ENCODE measurements at regions not wholly inside any gene's neighbourhood (a gene's known extent, or its start where the extent isn't known, plus 50 kb on each side); places are given as distances from the start of the nearest gene placed in this dataset.
"Not testable (repeated sequence)": the region's sequence is repeated elsewhere in the genome, so short reads cannot be mapped to it uniquely, and the experiment has no call there.

DNA sequence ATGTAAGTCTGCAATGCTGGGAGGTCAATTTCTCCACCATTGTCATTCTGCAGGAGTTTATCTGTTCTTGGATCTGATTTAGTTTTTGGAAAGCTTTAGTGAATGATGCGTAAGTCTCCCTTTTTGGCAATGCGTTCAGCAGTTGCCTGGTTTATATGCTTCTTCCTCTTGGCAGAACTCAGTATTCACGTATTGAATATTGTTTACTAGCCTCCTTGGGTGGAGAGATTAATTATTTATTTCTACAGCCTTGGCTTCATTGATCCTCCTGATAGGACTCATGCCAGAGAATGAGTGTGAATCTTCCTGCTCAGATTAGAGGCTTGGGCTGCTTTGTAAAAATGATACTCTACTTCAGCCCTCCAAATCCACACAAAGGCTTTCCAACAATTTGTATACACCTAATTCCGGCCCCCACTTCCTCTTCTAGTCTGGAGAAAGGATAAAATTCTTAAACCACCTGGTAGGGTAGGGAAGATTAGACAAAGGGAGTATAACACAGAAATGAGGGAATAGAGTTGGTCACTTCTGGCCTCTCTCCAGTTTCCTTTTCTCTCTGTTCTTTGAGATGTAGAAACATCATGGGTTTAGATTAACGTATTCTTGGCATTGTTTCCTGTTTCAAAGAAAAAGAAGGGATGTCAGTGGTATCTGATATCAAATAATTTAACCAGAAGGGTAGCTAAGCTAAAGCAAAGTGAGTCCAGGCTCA is 929.8 kb downstream of the KCNJ2 start:
- TF ChIP-seq, protein P1, sequence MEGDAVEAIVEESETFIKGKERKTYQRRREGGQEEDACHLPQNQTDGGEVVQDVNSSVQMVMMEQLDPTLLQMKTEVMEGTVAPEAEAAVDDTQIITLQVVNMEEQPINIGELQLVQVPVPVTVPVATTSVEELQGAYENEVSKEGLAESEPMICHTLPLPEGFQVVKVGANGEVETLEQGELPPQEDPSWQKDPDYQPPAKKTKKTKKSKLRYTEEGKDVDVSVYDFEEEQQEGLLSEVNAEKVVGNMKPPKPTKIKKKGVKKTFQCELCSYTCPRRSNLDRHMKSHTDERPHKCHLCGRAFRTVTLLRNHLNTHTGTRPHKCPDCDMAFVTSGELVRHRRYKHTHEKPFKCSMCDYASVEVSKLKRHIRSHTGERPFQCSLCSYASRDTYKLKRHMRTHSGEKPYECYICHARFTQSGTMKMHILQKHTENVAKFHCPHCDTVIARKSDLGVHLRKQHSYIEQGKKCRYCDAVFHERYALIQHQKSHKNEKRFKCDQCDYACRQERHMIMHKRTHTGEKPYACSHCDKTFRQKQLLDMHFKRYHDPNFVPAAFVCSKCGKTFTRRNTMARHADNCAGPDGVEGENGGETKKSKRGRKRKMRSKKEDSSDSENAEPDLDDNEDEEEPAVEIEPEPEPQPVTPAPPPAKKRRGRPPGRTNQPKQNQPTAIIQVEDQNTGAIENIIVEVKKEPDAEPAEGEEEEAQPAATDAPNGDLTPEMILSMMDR (IDR thresholded peaks at IDR 0.05; ENCODE audit: insufficient read depth, low read depth, low read length): no peak
- no peak for DNase-seq (ENCODE audit: low read depth)

DNA sequence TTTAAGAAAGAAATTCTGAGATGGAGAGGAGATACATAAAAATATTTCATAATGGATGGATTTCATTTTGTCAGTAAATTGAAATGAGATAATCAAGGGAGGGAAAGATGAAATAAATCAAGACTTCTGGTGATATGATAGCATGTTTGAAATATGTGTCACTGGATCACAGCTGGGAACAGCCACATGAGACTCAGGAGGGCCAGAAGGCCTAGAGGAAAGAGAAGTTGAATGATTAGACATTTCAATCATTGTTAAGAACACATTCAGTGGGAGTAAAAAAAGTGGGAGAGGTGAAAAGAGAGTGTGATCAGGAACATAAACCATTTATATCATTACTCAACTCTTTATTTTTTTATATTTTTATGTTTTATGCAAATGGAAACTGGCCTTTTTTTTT is 933.4 kb downstream of the KCNJ2 start:
- DNase-seq (ENCODE audit: low read depth): no peak
- no peak overlapping the region for H3K4me3 ChIP-seq (ENCODE audit: low read depth, low read length)
- TF ChIP-seq, protein P1 (IDR thresholded peaks at IDR 0.05; ENCODE audit: insufficient read depth, low read depth, low read length): no peak

More for the DNA sequence above, 929.8 kb downstream of the KCNJ2 start:
- H3K4me3 ChIP-seq (ENCODE audit: low read depth, low read length): no peak overlapping the region

DNA sequence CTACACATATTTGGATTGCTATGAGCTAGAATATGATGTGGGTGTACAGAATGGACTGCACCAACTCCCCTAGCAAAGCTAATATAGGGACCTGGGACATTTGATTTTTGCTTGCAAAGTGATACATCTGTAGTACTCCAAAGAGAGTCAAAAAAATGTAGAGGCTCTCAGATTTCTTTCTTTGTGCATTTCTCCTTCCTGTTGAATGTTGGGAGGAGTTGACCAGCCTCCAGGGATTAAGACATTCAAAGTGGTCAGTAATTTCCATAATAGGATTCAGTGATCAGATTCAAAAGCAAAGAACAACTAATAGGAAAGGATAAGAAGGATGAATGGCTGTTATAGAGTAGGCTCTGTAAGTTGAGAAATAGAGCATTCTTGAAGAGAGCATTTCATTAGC is 934.9 kb downstream of the KCNJ2 start:
- no peak for DNase-seq (ENCODE audit: low read depth)
- TF ChIP-seq, protein P1 (IDR thresholded peaks at IDR 0.05; ENCODE audit: insufficient read depth, low read depth, low read length): no peak
- no peak overlapping the region for H3K4me3 ChIP-seq (ENCODE audit: low read depth, low read length)

DNA sequence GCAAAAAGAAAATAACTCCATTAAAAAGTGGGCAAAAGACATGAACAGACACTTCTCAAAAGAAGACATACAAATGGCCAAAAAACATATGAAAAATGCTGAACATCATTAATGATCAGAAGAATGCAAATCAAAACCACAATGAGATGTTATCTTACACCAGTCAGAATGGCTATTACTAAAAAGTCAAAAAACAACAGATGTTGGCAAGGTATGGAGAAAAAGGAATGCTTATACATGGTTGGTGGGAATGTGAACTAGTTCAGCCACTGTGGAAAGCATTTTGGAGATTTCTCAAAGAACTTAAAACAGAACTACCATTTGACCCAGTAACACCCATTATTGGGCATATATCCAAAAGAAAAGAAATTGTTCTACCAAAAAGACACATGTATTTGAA is 936.7 kb downstream of the KCNJ2 start:
- not testable (repeated sequence) for DNase-seq (ENCODE audit: low read depth); H3K4me3 ChIP-seq (ENCODE audit: low read depth, low read length)

DNA sequence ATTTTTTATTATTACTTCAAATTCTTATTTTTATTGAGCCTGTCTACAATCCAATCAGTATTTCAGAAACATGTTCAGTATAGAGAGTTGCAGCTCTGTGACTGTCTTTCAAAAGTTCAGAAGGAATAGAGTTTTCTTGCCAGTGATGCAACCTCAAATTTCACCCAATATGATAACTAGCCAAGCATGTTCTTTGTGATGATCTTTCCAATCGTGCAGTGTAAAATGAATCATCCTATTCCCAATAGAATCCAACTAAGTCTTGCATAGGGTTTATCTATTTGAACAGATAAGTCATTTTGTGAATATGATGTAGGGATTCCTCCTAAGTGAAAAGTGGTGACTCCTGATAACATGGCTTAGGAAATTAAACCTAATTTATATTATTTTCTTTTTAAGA is 937.8 kb downstream of the KCNJ2 start:
- TF ChIP-seq, protein P1 (IDR thresholded peaks at IDR 0.05; ENCODE audit: insufficient read depth, low read depth, low read length): no peak
- no peak for DNase-seq (ENCODE audit: low read depth)
- no peak overlapping the region for H3K4me3 ChIP-seq (ENCODE audit: low read depth, low read length)

DNA sequence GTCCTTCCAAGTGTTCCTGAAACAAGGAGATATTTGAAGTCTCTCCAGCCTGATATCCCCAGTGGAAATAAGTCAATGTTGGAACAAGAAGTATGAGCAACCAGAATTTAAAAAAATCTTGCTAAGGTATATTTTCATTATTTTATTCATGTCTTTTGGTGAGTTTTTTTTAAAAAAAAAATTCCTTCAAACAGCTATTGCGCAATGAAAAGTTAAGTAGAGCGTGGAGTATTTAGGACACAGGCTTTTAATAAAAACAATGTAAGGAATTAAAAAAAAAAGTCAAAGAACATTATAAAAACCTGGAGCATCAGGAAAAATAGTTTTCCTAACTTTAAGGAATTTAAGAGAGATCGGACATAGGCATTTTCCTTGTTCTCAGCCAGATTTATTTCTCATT is 940.4 kb downstream of the KCNJ2 start:
- no peak overlapping the region for H3K4me3 ChIP-seq (ENCODE audit: low read depth, low read length)
- TF ChIP-seq, protein P1 (IDR thresholded peaks at IDR 0.05; ENCODE audit: insufficient read depth, low read depth, low read length): no peak
- no peak for DNase-seq (ENCODE audit: low read depth)

DNA sequence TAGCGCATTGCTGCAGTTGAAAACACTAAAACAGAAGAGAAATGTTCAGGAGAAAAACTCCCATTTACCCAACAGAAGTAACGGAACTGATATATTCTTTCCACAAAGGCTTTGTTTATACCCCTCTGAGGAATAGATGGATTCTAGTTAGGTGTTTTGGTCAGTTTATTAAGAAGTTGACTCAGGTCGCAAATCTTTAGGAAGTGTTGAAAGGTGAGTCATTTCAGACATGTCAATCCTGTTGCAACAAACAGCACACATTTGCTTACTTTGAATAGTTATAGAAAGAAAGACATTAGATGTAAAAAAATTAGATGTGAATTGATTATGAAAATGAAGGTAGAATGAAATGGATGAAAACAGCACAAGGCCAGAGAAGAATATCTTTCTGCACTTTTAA is 941.0 kb downstream of the KCNJ2 start:
- DNase-seq (ENCODE audit: low read depth): no peak
- TF ChIP-seq, protein P1 (IDR thresholded peaks at IDR 0.05; ENCODE audit: insufficient read depth, low read depth, low read length): no peak
- no peak overlapping the region for H3K4me3 ChIP-seq (ENCODE audit: low read depth, low read length)

Data from fibroblast of villous mesenchyme (primary cell).